Fibroblast of lung (primary cell): ENCODE measurements at regions not wholly inside any gene's neighbourhood (a gene's known extent, or its start where the extent isn't known, plus 50 kb on each side); places are given as distances from the start of the nearest gene placed in this dataset.

Experiments
- DNase-seq, 2 donors: peaks; one replicate each; pipeline versions ENCODE4 v3.0.0 to v3.0.0-alpha.2; 2010; ENCODE audit warnings: low read depth in 2 of 2
- H2AFZ ChIP-seq: 2 replicates; pipeline ENCODE4 v1.5.1; 2012; ENCODE audit warnings: low read length, control low read depth, inconsistent platforms
- H3K27ac ChIP-seq: 2 replicates; pipeline ENCODE4 v1.5.1; 2011; ENCODE audit warnings: low read length, control low read depth; ENCODE audit not compliant: insufficient read depth
- H3K27me3 ChIP-seq: 2 replicates; pipeline ENCODE4 v1.5.1; 2011; ENCODE audit warnings: mild to moderate bottlenecking, low read length; ENCODE audit not compliant: control insufficient read depth, insufficient read depth
- H3K36me3 ChIP-seq: 2 replicates; pipeline ENCODE4 v1.5.1; 2011; ENCODE audit warnings: low read length; ENCODE audit not compliant: control insufficient read depth, insufficient read depth
- H3K4me1 ChIP-seq: 2 replicates; pipeline ENCODE4 v1.5.1; 2011; ENCODE audit warnings: low read length; ENCODE audit not compliant: control insufficient read depth, insufficient read depth; ENCODE audit errors: extremely low read depth
- H3K4me2 ChIP-seq: 2 replicates; pipeline ENCODE4 v1.5.1; 2011; ENCODE audit warnings: low read length, control low read depth; ENCODE audit not compliant: insufficient read depth; ENCODE audit errors: extremely low read depth
- H3K4me3 ChIP-seq, 4 experiments: fragments of 200-600 bp in 1 of 4; sonication (generic) in 1 of 4; replicated peaks in 1 of 4; 2 replicates each; pipeline ENCODE4 v1.5.1; 2011 to 2016; ENCODE audit warnings: low read length in 4 of 4, low read depth in 3 of 4, mild to moderate bottlenecking in 3 of 4, control low read depth in 2 of 4, inconsistent platforms in 1 of 4, mixed read lengths in 1 of 4; ENCODE audit not compliant: insufficient read depth in 1 of 4; ENCODE audit errors: control extremely low read depth in 1 of 4
- H3K79me2 ChIP-seq: 2 replicates; pipeline ENCODE4 v1.5.1; 2012; ENCODE audit warnings: mild to moderate bottlenecking, low read length, inconsistent platforms; ENCODE audit not compliant: control insufficient read depth, insufficient read depth
- H3K9ac ChIP-seq: 2 replicates; pipeline ENCODE4 v1.5.1; 2011; ENCODE audit warnings: mild to moderate bottlenecking, low read length, control low read depth; ENCODE audit not compliant: insufficient read depth
- H3K9me3 ChIP-seq: 2 replicates; pipeline ENCODE4 v1.5.1; 2012; ENCODE audit warnings: low read depth, low read length; ENCODE audit not compliant: control insufficient read depth, insufficient read depth
- H4K20me1 ChIP-seq: 2 replicates; pipeline ENCODE4 v1.5.1; 2011; ENCODE audit warnings: low read length; ENCODE audit not compliant: control insufficient read depth, insufficient read depth; ENCODE audit errors: extremely low read depth
- EZH2 ChIP-seq: IDR thresholded peaks from 2 replicates; pipeline ENCODE4 v1.5.1; 2012; ENCODE audit warnings: low read length, control low read depth, mild to moderate bottlenecking; ENCODE audit errors: missing control alignments
- TF ChIP-seq, protein P1 (sequence below), 2 donors: IDR thresholded peaks in 1 of 2; conservative IDR thresholded peaks in 1 of 2; 1 replicate in 1 of 2; 2 replicates in 1 of 2; pipeline ENCODE4 v1.5.1; 2011 to 2012; ENCODE audit warnings: low read length in 2 of 2, control low read depth in 1 of 2, inconsistent platforms in 1 of 2, low read depth in 1 of 2, mild to moderate bottlenecking in 1 of 2

DNA sequence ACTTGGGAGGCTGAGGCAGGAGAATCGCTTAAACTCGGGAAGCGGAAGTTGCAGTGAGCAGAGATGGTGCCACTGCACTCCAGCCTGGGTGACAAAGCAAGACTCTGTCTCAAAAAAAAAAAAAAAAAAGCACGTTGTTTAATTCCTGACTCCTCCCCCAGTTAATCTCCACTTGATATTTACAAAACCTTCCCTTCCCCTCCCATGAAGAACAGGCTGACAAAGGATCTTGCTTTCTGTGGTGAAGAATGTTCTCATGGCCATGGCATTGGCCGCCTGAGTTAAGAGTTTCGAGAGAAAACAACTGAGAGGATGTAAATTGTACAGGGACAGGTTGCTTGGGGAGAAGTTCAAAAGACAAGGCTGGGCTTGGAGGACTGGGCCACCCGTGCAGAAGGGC lies 168.2 kb upstream of the BCOR start:
- Histone ChIP-seq H3K27me3 (no peaks in the 10 kb centered on the region), H3K79me2 (no peaks in the 10 kb centered on the region), H3K36me3 (no peaks in the 10 kb centered on the region), H4K20me1 (no peaks in the 10 kb centered on the region), H3K4me1 (peaks cover 17% of the 10 kb centered on the region), H3K4me2 (no peak overlapping the region), H3K27ac (no peak overlapping the region), H3K9ac (no peak overlapping the region), H3K4me3 (no peak overlapping the region), H3K9me3 (no peaks in the 10 kb centered on the region), H2AFZ (no peak overlapping the region)
- no peak for DNase-seq
- TF ChIP-seq, protein P1, sequence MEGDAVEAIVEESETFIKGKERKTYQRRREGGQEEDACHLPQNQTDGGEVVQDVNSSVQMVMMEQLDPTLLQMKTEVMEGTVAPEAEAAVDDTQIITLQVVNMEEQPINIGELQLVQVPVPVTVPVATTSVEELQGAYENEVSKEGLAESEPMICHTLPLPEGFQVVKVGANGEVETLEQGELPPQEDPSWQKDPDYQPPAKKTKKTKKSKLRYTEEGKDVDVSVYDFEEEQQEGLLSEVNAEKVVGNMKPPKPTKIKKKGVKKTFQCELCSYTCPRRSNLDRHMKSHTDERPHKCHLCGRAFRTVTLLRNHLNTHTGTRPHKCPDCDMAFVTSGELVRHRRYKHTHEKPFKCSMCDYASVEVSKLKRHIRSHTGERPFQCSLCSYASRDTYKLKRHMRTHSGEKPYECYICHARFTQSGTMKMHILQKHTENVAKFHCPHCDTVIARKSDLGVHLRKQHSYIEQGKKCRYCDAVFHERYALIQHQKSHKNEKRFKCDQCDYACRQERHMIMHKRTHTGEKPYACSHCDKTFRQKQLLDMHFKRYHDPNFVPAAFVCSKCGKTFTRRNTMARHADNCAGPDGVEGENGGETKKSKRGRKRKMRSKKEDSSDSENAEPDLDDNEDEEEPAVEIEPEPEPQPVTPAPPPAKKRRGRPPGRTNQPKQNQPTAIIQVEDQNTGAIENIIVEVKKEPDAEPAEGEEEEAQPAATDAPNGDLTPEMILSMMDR (conservative IDR thresholded peaks at IDR 0.05 in 1 of 2, IDR thresholded peaks at IDR 0.05 in 1 of 2; ENCODE audit: low read depth in 1 of 2, low read length in 2 of 2): no peak
- no peak for TF ChIP-seq EZH2

DNA sequence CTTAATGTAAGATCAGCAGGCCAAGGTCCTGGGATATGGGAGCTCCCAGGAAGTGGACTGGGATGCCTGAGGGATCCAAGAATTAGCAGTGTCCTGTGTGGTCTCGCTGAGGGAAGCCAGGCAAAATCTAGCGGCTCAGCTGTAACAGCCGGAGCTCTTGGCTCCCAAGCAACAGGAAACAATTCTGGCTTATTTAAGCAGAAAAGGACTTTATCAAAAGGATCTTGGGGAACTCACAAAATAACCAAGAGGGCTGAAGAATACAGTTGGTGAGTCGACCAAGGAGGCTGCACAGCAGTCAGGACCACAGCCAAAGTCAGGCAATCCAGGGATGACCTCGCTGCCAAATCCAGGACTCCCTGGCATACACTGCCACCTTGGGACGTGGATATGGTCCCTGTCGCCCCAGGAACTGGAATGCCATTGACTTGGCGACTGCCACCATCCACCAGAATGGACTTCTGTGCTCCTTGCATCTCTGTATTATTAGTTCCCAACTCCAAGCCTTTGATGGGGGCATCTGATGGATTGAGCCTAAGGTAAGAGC lies 165.3 kb upstream of the BCOR start:
- H3K9ac ChIP-seq: no peak overlapping the region
- H3K9me3 ChIP-seq: no peaks in the 10 kb centered on the region
- H3K27me3 ChIP-seq: no peaks in the 10 kb centered on the region
- H3K4me1 ChIP-seq: peaks cover 16% of the 10 kb centered on the region
- H3K36me3 ChIP-seq: no peaks in the 10 kb centered on the region
- H4K20me1 ChIP-seq: no peaks in the 10 kb centered on the region
- H2AFZ ChIP-seq: no peak overlapping the region
- peak overlapping the region; percentile 13 for H3K27ac ChIP-seq
- no peak overlapping the region for H3K4me2 ChIP-seq
- DNase-seq: peak; percentile 38 to 44
- H3K79me2 ChIP-seq: no peaks in the 10 kb centered on the region
- H3K4me3 ChIP-seq: no peak overlapping the region
- TF ChIP-seq, protein P1 (conservative IDR thresholded peaks at IDR 0.05 in 1 of 2, IDR thresholded peaks at IDR 0.05 in 1 of 2; ENCODE audit: low read depth in 1 of 2, low read length in 2 of 2): no peak
- TF ChIP-seq EZH2: no peak

DNA sequence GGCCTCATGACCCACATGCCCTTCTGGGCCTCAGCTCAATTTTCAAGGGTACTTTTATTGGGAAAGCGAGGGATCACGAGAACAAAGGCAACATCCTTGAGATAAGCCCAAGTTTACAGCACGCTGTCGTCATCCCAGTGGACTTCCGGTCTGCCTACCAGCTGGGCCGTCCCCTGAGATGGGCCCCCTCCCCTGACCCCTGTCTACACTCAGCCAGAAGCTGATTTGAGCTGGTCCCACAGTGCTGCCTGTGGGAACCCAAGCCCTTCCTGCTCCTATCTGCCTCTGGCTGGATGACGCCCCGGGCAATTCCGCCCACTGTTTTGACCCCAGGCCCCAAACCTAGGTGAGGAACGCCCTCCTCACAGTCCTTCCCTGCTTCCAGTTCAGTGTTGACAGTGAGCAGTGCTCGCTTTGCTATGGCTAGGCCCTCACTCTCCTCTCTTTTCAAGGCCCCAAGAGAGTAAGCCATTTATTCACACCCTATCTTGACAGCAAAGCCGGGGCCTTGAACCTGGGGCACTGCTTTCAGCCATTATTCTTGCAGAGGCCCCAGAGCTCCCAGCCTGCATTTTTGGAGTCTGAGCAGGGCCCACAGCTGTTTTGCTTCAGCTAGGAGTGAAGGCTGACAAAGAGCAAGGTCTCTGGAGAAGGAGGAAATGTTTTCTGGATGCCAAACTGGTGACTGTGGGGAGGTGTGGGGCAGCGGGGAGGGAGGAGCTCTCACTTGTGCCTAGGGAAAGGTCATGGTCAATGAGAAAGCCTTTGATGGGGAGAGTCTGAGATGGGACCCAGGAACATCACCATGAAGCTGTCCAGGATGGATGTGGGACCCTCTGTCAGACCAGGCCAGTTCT lies 164.6 kb upstream of the BCOR start:
- H3K36me3 ChIP-seq: no peaks in the 10 kb centered on the region
- TF ChIP-seq, protein P1 (conservative IDR thresholded peaks at IDR 0.05 in 1 of 2, IDR thresholded peaks at IDR 0.05 in 1 of 2; ENCODE audit: low read depth in 1 of 2, low read length in 2 of 2): no peak
- TF ChIP-seq EZH2: no peak
- H3K27me3 ChIP-seq: no peaks in the 10 kb centered on the region
- no peaks in the 10 kb centered on the region for H3K79me2 ChIP-seq
- no peak overlapping the region for H3K4me3 ChIP-seq
- no peak overlapping the region for H2AFZ ChIP-seq
- H4K20me1 ChIP-seq: no peaks in the 10 kb centered on the region
- H3K4me1 ChIP-seq: peaks cover 11% of the 10 kb centered on the region
- no peaks in the 10 kb centered on the region for H3K9me3 ChIP-seq
- DNase-seq: peak; percentile 62 to 69
- no peak overlapping the region for H3K9ac ChIP-seq
- peak overlapping the region; percentile 17 for H3K4me2 ChIP-seq
- peak overlapping the region; percentile 52 for H3K27ac ChIP-seq
